GM12864 (cell line): ENCODE measurements at regions not wholly inside any gene's neighbourhood (a gene's known extent, or its start where the extent isn't known, plus 50 kb on each side); places are given as distances from the start of the nearest gene placed in this dataset.

Source experiments
- DNase-seq: peaks from one replicate; pipeline ENCODE4 v3.0.0-alpha.2; 2011; ENCODE audit warnings: low read depth
- H3K4me3 ChIP-seq: 2 replicates; pipeline ENCODE4 v1.5.1; 2011; ENCODE audit warnings: mild to moderate bottlenecking, low read depth, low read length, control low read depth
- TF ChIP-seq, protein P1 (sequence below): IDR thresholded peaks from 2 replicates; pipeline ENCODE4 v1.5.1; 2011; ENCODE audit warnings: low read depth, mild to moderate bottlenecking, moderate library complexity, low read length, control low read depth, inconsistent platforms; ENCODE audit errors: missing control alignments

DNA sequence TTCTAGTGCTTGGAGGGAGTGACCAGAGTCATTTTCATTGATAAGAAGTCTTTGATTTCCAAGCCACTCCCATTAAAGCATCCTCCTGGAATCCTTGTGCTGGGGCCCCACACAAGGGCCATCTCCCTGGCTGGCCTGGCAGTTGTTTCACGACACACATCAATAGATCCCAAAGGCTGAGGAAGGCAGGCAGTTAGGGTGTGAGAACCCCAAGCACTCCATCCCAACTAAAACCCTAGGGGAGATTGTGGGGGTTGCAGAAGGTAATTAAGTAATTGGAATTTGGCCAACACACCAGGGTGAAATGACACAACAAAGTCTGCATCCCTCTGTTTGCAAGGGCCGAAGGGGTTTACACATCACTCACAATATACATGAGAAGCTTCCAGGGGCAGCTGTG, 578.1 kb upstream of the SYT4 start:
- TF ChIP-seq, protein P1, sequence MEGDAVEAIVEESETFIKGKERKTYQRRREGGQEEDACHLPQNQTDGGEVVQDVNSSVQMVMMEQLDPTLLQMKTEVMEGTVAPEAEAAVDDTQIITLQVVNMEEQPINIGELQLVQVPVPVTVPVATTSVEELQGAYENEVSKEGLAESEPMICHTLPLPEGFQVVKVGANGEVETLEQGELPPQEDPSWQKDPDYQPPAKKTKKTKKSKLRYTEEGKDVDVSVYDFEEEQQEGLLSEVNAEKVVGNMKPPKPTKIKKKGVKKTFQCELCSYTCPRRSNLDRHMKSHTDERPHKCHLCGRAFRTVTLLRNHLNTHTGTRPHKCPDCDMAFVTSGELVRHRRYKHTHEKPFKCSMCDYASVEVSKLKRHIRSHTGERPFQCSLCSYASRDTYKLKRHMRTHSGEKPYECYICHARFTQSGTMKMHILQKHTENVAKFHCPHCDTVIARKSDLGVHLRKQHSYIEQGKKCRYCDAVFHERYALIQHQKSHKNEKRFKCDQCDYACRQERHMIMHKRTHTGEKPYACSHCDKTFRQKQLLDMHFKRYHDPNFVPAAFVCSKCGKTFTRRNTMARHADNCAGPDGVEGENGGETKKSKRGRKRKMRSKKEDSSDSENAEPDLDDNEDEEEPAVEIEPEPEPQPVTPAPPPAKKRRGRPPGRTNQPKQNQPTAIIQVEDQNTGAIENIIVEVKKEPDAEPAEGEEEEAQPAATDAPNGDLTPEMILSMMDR = no peak
- DNase-seq = no peak
- no peak overlapping the region for H3K4me3 ChIP-seq

- H3K4me3 ChIP-seq = no peak overlapping the region
- no peak for DNase-seq
- TF ChIP-seq, protein P1 = no peak
These were observed 585.9 kb upstream of the SYT4 start for GRCh38 chr18:43863180-43863579.

- TF ChIP-seq, protein P1 = no peak
- no peak overlapping the region for H3K4me3 ChIP-seq
These were observed 589.4 kb upstream of the SYT4 start for GRCh38 chr18:43866696-43867095.

GRCh38 chr18:43868497-43868995, 591.3 kb upstream of the SYT4 start:
- H3K4me3 ChIP-seq = no peak overlapping the region
- TF ChIP-seq, protein P1 = no peak
- DNase-seq = no peak

More at GRCh38 chr18:43866696-43867095, 589.4 kb upstream of the SYT4 start:
- no peak for DNase-seq

DNA sequence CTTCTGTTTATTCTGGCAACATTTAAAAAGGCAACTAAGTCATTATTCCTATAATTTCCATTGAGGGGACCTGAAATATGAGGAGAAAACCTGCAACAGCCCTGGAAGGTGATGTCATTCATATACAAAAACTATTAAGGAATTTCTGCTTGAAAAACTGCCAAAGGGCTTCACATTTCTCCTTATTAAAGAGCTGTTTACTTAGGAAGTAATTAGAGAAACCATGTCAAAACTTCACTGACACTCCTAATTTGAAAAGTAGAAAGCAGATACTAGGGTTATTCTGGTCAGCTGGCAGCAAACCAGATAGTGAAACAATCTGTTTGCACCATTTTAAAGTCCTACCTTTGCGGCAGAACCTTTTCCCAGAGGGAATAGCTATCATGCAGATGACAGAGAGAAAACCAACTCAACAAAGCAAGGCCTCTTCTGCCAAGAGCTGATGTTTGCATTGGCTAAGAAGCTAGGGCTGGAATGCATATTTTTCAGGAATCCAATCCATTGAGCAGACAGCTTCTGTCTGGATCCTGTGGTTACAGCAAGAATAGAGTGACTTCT, 592.2 kb upstream of the SYT4 start:
- DNase-seq = no peak
- no peak overlapping the region for H3K4me3 ChIP-seq
- TF ChIP-seq, protein P1 = no peak

GRCh38 chr18:43870626-43871025, 593.3 kb upstream of the SYT4 start:
- no peak overlapping the region for H3K4me3 ChIP-seq
- TF ChIP-seq, protein P1 = no peak
- no peak for DNase-seq

DNA sequence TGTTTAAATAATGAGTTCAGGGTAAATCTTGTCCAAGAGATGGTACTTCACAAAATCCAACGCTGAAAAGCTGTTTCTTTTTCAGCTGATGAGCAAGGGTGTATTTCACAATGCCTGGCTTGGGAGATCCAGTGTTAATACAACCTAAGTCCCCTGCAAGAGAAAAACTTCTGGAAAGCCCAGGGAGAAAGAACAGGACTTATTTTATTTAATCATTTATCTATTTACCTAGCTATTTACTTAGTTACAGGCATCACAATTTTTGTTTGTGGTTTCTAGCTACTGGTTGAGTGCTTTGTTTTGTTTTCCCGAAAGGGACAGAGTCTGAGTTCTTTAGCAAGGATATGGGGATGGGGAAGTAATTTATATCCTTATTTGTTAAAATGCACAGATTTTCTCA, 598.2 kb upstream of the SYT4 start:
- H3K4me3 ChIP-seq = no peak overlapping the region
- TF ChIP-seq, protein P1 = no peak
- no peak for DNase-seq
